HTR-8/SVneo (cell line): ENCODE measurements at regions not wholly inside any gene's neighbourhood (a gene's known extent, or its start where the extent isn't known, plus 50 kb on each side); places are given as distances from the start of the nearest gene placed in this dataset.
"Not testable (repeated sequence)": the region's sequence is repeated elsewhere in the genome, so short reads cannot be mapped to it uniquely, and the experiment has no call there.

Source experiments
- DNase-seq: peaks from one replicate; pipeline ENCODE4 v3.0.0; 2011; ENCODE audit warnings: low spot score, mixed read lengths; ENCODE audit not compliant: insufficient read length
- FAIRE-seq: peaks from 2 replicates; lab custom pipeline; 2011; peaks lifted over from hg19 to GRCh38; lab: Jason Lieb, UNC

DNA sequence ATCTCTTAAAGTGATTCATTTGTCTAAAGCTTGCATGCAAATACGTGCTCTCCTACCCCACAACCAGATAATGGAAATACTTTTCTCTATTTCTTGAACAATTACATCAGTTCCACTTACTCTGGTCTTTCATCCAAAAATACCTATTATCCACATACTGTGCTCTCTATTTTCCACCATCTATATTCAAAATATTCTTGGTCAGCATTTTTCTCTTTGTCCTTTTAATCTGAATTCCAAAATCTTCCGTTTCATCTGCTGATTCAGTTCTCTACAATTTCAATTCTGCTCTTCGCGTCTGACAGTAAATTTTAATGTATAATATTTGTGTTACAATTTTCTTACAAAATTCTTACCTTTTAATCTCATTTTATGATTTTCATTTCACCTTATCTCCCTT, 110.3 kb downstream of the ZNF648 start:
- FAIRE-seq (no peak), DNase-seq (no peak)

GRCh38 chr1:181949500-181949899, 112.0 kb downstream of the ZNF648 start:
- DNase-seq = no peak
- no peak for FAIRE-seq

DNA sequence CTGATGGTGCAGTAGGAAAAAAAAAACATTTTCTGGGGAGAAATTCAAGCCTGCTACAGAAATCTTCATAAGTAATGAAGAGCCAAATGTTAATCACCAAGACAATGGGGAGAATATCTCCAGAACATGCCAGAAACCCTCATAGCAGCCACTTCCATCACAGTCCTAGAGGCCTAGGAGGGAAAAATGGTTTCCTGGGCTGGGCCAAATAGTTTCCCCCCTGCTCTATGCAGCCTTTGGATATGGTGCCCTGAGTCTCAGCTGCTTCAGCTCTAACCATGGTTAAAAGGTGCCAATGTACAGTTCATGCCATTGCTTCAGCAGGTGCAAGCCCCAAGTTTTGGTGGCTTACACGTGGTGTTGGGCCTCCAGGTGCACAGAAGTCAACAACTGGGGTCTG, 113.1 kb downstream of the ZNF648 start:
- FAIRE-seq (no peak), DNase-seq (no peak)

DNA sequence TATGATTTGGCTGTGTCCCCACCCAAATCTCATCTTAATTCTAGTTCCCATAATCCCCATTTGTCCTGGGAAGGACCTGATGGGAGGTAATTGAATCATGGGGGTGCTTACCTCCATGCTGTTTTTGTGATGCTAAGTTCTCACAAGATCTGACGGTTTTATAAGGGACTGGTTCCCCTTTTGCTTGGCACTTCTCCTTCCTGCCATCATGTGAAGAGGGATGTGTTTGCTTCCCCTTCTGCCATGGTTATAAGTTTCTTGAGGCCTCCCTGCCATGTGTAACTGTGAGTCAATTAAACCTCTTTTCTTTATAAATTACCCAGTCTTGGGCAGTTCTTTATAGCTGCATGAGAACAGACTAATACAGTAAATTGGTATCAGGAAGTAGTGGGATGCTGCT, 114.1 kb downstream of the ZNF648 start:
- FAIRE-seq = no peak

GRCh38 chr1:181936768-181937581, 124.5 kb downstream of the ZNF648 start:
- no peak for FAIRE-seq
- peak; percentile 26 for DNase-seq

More for the DNA sequence above, 114.1 kb downstream of the ZNF648 start:
- no peak for DNase-seq

GRCh38 chr1:181936269-181936668, 125.2 kb downstream of the ZNF648 start:
- FAIRE-seq = no peak

DNA sequence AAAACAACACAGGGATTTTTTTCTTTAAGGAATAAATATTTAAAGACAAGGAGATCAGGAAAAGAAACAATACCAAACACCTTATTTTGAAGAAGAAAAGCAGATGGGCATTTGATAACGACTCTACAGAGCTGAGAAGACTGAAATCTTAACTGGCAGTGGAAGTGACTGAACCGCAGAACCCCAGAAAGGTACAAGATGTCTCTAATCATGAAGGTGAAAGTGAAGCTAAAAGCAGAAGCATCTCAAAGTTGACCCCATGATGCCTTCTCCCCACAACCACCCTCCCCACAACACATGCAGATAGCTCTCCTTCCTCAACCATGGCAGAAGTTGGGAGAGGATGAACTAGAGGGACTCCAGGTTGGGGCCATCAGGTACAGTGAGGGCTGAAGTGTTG, 129.6 kb downstream of the ZNF648 start:
- FAIRE-seq = no peak
- no peak for DNase-seq

More at GRCh38 chr1:181936269-181936668, 125.2 kb downstream of the ZNF648 start:
- DNase-seq = no peak

DNA sequence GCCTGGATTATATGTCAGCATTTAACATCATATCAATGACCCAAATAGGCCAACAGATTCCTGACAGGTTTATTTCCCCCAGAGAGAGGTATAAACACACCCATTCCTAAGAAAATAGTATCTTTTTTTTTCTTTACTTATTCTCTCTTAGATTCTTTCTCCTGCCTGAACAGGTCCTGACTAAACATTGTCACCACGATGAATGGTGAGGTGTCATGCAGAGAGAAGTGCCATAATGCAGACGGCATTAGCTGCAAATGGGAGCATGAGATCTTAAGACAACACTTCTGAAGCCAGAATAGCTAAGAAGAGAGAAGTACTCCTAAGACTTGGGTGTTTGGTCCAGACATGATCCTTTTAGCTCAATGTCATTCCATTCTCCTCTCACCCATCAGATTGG, 131.3 kb downstream of the ZNF648 start:
- FAIRE-seq (no peak), DNase-seq (no peak)

GRCh38 chr1:181926697-181927096, 134.8 kb downstream of the ZNF648 start:
- no peak for FAIRE-seq

DNA sequence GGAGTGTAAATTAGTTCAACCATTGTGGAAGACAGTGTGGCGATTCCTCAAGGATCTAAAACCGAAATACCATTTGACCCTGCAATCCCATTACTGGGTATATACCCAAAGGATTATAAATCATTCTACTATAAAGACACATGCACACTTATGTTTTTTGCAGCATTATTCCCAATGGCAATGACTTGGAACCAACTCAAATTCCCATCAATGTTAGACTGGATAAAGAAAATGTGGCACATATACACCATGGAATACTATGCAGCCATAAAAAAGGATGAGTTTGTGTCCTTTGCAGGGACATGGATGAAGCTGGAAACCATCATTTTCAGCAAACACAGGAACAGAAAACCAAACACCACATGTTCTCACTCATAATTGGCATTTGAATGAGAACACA, 137.5 kb downstream of the ZNF648 start:
- not testable (repeated sequence) for FAIRE-seq, DNase-seq

More at GRCh38 chr1:181926697-181927096, 134.8 kb downstream of the ZNF648 start:
- DNase-seq = no peak

GRCh38 chr1:181919542-181919941, 142.0 kb downstream of the ZNF648 start:
- FAIRE-seq = no peak
- no peak for DNase-seq

DNA sequence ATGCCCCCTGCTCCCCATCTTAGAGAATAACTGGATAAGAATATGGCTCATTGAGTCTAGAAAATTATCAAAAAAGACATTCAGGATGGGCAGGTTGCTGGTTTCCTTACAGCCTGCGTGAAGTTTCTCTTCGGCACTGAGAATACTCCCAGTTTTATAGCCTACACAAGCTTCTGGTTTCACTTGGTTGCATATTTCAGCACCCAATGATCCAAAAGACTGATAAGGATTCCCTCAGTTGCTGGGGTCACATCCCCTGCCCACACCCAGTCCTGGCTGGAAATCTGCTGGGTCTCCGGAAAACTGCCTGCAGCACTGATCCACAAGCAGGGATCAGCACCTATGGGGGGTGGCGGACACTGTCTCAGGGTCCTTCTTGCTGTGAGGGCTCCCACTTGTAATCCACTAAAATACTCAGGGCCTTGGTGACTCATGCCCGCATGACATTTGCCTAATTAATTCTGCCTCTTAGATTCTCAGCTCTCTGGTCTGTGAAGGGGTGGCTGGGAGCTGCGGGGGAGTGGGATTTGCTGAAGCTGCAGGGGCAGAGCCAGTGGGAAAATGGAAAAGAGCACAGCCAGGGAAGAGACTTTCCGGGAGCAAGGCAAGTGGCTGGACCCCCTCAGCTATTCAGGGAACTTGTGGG, 142.5 kb downstream of the ZNF648 start:
- DNase-seq (no peak), FAIRE-seq (no peak)

GRCh38 chr1:181911715-181912114, 149.8 kb downstream of the ZNF648 start:
- no peak for FAIRE-seq

GRCh38 chr1:181910905-181911304, 150.6 kb downstream of the ZNF648 start:
- no peak for FAIRE-seq

More at GRCh38 chr1:181911715-181912114, 149.8 kb downstream of the ZNF648 start:
- no peak for DNase-seq

DNA sequence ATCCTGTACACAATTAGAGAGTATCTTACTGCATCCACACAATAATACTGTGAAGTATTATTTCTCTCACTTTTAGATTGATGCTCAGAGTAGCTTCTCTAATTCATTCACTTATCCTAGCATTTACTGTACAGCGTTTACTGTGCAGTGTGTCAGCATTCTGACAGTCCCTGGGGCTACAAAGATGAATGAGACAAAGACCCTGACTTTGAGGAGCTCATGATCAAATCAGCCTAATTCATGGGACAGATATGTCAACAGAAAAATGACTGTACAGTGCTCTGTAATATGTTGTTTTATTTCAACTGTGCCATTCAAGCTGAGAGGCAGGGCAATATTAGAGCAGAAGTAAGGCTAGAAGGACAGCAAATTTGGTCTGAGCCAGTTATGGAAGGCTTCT, 152.5 kb downstream of the ZNF648 start:
- DNase-seq = no peak
- FAIRE-seq = no peak

More at GRCh38 chr1:181910905-181911304, 150.6 kb downstream of the ZNF648 start:
- DNase-seq = no peak

DNA sequence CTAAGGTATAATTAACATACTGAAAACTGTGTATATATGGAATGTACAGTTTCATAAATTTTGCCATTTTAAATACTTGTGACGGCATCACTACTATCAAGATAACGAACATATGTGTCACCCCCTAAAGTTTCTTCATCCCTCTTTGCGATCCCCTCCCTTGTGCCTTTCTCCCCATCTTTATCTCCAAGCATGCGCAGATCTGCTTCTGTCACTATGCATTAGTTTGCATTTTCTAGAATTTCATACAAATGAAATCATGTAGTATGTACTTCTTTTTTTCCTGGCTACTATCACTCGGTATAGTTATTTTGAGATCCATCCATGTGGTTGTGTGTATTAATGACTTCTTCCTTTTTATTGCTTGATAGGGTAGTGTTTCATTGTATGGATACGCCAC, 154.9 kb downstream of the ZNF648 start:
- DNase-seq (no peak), FAIRE-seq (no peak)

DNA sequence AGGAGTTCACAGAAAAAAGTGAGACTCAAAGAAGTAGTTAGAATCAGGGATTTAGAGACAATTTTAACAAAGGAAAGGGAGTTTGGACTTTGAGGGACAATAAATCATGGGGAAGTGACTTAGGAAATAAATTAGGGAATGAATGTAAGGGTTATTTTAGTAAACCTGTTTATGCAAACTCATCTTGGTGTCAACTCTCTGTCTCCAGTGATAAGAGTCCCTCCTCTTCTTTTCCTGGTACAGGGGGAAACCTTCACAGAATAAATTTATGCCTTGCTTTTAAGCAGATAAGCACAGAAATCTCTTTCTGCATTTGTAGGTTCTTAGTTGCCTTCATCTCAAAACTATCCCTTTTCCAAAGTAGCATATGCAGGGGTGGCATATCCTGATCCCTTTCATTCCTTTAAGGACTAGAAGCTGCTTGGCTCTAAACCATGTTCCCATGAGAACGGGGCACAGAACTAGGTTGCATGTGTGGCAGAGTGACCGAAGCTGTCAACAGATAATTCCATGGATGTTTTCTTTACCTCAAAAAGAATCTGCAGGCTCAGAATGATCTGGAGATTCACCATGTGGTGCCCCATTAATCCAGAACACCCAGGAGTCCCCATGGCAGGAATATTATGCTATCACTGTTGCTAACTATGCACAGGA, 155.4 kb downstream of the ZNF648 start:
- DNase-seq (no peak), FAIRE-seq (no peak)

- FAIRE-seq (no peak), DNase-seq (no peak)
Measured at GRCh38 chr1:181898773-181899172, 162.7 kb downstream of the ZNF648 start.

DNA sequence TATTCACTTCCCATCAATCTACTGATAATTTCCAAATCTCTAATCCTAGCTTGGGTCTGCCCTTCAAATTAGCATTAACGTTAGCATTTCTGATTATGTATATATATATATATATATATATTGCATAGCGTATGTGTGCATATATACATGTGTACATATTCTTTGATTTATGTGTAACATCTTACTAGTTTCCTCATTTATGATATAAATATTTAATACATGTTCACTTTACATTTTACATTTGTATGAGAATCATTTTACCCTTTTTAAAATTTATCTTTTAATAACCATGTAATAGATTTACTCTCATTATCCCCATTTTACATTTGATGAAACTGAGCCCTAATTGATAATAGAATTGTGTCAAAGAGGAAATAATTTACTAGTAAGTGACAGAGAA, 164.7 kb downstream of the ZNF648 start:
- DNase-seq (no peak), FAIRE-seq (no peak)

DNA sequence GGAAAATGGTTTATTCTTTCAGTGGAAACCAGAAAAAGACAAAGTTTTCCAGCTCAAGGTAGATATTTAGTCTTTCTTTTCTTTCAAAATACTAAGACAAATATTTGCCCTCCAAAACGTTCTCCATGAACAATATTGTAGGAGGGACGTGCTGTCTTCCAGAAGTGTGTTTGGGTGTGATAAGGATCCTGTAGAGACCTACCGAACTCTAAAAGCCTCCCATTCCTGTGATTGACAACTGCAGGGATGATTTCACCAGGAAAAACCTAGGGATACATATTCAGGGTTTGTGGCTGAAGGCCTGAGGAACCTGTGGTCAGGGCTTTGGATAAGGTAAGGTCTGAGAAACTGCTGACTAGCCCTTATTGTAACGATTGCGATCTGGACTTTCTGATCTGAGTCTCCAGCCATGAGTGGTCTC, 167.1 kb downstream of the ZNF648 start:
- no peak for FAIRE-seq
- DNase-seq = no peak

DNA sequence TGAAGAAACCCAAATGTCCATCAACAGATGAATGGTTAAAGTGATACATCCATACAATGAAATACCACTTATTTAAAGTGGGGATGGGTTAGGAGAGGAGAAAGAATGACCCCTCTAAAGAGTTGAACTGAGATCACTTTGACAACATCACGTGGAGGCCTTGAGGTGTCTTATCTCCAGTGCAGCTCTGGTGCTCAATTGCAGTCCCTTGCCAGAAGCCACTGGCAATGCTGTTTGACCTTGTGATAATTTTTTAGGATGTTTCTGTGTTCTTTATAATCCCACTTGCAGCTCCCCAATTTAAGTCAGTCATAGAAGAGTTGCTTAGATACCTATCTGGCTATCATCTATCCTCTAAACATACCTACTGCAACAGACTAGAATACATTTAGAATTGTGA, 167.6 kb downstream of the ZNF648 start:
- FAIRE-seq (no peak), DNase-seq (no peak)
